NCI-H774 (cell line): ENCODE measurements at regions not wholly inside any gene's neighbourhood (a gene's known extent, or its start where the extent isn't known, plus 50 kb on each side); places are given as distances from the start of the nearest gene placed in this dataset.

Experiments used
- DNase-seq: peaks from one replicate; lab custom pipeline; 2025; lab: John Stamatoyannopoulos, UW

GRCh38 chr18:76195601-76196000, 299.4 kb downstream of the ZNF516 start:
- DNase-seq, result no peak

GRCh38 chr18:76188097-76188496, 306.9 kb downstream of the ZNF516 start:
- DNase-seq, result no peak

GRCh38 chr18:76179257-76179656, 315.8 kb downstream of the ZNF516 start:
- DNase-seq, result no peak

- DNase-seq, result no peak
Measured at GRCh38 chr18:76177160-76177559, 317.9 kb downstream of the ZNF516 start.

- DNase-seq, result no peak
Measured at GRCh38 chr18:76174451-76174850, 320.6 kb downstream of the ZNF516 start.

- no peak for DNase-seq
Measured at GRCh38 chr18:76169733-76170132, 325.3 kb downstream of the ZNF516 start.

- DNase-seq, result no peak
Measured at GRCh38 chr18:76167845-76168621, 327.0 kb downstream of the ZNF516 start.

GRCh38 chr18:76167410-76167809, 327.6 kb downstream of the ZNF516 start:
- DNase-seq, result no peak

- no peak for DNase-seq
Measured at GRCh38 chr18:76162886-76163285, 332.2 kb downstream of the ZNF516 start.

GRCh38 chr18:76161983-76162382, 333.1 kb downstream of the ZNF516 start:
- no peak for DNase-seq

GRCh38 chr18:76153691-76154090, 341.4 kb downstream of the ZNF516 start:
- DNase-seq, result no peak

GRCh38 chr18:76149734-76150133, 345.3 kb downstream of the ZNF516 start:
- DNase-seq, result no peak

- no peak for DNase-seq
Measured at GRCh38 chr18:76149284-76149683, 345.8 kb downstream of the ZNF516 start.

GRCh38 chr18:76145521-76146376, 349.3 kb downstream of the ZNF516 start:
- no peak for DNase-seq

GRCh38 chr18:76144844-76145243, 350.2 kb downstream of the ZNF516 start:
- DNase-seq, result no peak

GRCh38 chr18:76142611-76143010, 352.4 kb downstream of the ZNF516 start:
- no peak for DNase-seq

GRCh38 chr18:76139844-76140243, 355.2 kb downstream of the ZNF516 start:
- no peak for DNase-seq

GRCh38 chr18:76137216-76137615, 357.8 kb downstream of the ZNF516 start:
- DNase-seq, result no peak

- DNase-seq, result no peak
Measured at GRCh38 chr18:76136701-76137100, 358.3 kb downstream of the ZNF516 start.

- no peak for DNase-seq
Measured at GRCh38 chr18:76134628-76135027, 360.4 kb downstream of the ZNF516 start.

GRCh38 chr18:76133873-76134272, 361.2 kb downstream of the ZNF516 start:
- DNase-seq, result no peak

GRCh38 chr18:76131738-76132137, 363.3 kb downstream of the ZNF516 start:
- no peak for DNase-seq

- no peak for DNase-seq
Measured at GRCh38 chr18:76130845-76131244, 364.2 kb downstream of the ZNF516 start.
